ENCODE measurements at regions not wholly inside any gene's neighbourhood (a gene's known extent, or its start where the extent isn't known, plus 50 kb on each side); places are given as distances from the start of the nearest gene placed in this dataset.
"Not testable (repeated sequence)": the region's sequence is repeated elsewhere in the genome, so short reads cannot be mapped to it uniquely, and the experiment has no call there.

DNA sequence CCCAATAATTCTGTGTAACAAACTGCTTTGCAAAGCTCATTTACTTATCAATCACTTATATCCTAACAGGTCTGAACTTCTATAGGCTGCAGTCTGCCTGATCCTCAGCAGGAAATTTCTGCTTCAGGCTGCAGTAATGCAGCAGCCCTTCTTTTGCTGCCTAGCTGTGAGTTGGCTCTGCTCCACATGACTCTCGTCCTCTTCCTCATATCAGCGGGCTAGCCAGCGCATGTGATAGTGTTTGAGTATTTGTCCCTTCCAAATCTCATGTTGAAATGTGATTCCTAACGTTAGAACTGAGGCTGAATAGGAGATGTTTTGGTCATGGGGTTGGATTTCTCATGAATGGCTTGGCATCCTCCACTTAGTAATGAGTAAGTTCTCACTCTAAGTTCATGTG lies 387.8 kb downstream of the SEMA3D start:
- H3K36me3 ChIP-seq = no peaks in the 10 kb centered on the region
- H3K9me3 ChIP-seq = no peaks in the 10 kb centered on the region
- no peak overlapping the region for H3K4me3 ChIP-seq
- H3K27me3 ChIP-seq = no peaks in the 10 kb centered on the region
- DNase-seq = no peak

DNA sequence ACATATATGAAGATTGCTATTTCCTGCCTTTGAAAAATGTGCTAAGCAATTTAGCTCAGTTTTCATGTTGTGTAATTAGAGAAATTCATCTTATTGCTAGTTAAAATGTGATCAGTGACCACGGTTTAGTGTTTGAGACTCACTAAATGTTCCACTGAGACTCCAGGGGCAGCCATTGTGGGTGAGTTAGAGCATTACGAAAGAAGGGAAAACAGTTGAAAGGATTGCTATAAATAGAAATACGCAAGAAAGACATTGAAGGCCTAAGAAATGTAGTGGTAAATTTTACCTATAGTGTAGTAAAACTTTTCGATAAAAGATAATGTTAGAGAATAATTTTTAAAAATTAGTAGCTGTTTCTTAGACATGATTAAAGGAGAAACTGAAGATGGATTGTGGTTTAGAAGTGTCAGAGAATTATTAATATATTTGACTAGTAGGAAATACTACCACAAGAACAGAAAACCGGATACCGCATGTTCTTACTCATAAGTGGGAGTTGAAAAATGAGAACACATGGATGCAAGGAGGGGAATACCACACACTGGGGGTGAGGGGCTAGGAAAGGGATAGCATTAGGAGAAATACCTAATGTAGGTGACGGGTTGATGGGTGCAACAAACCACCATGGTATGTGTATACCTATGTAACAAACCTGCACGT lies 394.5 kb downstream of the SEMA3D start:
- Histone ChIP-seq H3K36me3 (no peaks in the 10 kb centered on the region), H3K9me3 (no peaks in the 10 kb centered on the region), H3K27me3 (no peaks in the 10 kb centered on the region), H3K4me3 (no peak overlapping the region)
- no peak for DNase-seq

DNA sequence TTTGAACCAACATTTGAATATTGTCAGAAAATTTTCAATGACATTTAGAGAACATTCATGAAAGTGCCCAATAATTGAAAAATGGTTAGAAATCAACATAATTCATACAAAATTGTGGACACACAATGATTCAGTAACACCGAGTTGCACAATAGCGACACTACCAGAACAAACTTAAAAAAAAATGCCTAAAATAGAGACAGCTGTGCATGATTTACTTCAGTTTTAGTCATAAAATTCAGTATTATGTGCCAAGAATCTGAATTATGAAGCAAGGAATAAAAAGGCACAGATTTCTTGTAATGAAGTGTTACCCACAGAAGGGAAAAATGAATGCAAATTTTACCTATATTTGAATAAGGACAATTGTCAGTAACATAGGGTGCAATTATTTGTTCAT lies 396.0 kb downstream of the SEMA3D start:
- H3K4me3 ChIP-seq = no peak overlapping the region
- H3K9me3 ChIP-seq = no peaks in the 10 kb centered on the region
- DNase-seq = no peak
- H3K27me3 ChIP-seq = no peaks in the 10 kb centered on the region
- H3K36me3 ChIP-seq = no peaks in the 10 kb centered on the region

DNA sequence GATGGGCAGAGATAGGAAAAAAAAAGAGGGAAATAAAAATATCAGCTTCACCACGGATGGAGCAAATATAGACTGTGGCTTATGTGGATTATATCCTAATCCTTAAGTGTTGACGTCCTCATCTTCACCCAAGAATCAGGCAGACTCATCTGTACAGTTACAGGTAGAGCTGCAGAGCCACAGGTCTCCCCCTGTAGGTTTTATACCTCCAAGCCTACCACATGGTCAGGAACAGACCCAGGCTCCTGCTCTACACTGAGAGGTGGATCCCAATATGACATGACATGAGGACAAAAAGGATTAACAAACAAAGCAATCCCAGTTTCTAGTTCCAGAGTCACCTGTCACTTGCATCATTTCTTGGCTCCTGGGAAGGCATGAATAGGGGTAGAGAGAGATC lies 400.8 kb downstream of the SEMA3D start:
- no peak for DNase-seq
- Histone ChIP-seq H3K4me3 (no peak overlapping the region), H3K36me3 (no peaks in the 10 kb centered on the region), H3K9me3 (no peaks in the 10 kb centered on the region), H3K27me3 (no peaks in the 10 kb centered on the region)

DNA sequence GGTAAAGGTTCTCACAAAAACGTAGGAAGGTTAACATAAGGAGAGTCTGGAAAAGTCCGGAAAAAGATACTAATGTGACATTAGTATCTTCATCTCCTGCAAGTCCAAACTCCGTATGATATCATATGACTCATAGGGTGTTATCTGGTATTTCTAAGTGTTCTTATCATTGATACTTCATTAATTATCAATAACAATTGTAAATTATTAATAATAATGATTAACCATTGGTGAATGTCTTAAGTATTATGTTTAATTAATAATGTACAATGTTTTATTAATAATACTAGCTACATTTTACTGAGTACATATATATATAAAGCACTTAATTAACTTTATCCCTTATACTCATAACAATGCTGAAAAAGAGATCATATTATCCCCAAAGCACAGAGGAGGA lies 402.4 kb downstream of the SEMA3D start:
- Histone ChIP-seq H3K36me3 (no peaks in the 10 kb centered on the region), H3K4me3 (no peak overlapping the region), H3K27me3 (no peaks in the 10 kb centered on the region), H3K9me3 (no peaks in the 10 kb centered on the region)
- DNase-seq = no peak

DNA sequence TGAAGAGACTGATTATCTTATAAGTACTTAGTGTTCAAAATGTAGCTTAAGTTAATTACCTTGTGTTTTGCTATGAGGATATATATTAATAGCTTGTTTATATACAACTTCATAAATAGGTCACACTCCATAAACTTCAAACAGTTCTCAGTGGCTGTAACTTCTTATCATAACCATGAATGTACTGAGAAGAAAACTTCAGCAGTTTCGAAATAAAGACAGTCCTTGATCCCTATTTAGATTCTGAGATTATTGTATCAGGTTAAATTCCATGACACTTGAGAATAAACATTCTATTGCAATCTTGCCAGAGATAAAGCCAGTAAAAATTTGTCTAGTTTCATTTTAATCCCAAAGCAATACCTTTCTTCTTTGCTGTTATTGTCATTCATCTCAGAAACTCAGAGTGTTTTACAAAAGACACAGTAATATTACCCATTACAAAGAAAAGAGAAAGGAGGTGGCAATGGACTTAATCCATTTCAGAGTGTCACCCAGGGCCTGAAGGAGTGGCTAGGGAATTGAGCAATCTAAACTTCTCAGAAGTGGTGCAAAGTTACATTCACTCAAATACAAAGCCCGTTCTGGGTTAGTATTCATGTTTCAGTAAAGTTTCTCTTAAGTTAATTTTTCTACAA lies 403.6 kb downstream of the SEMA3D start:
- Histone ChIP-seq H3K27me3 (no peaks in the 10 kb centered on the region), H3K9me3 (no peaks in the 10 kb centered on the region), H3K36me3 (no peaks in the 10 kb centered on the region), H3K4me3 (0 out of 2 replicates have a peak overlapping the region, but pooled peaks have one; percentile 11)
- DNase-seq = no peak

DNA sequence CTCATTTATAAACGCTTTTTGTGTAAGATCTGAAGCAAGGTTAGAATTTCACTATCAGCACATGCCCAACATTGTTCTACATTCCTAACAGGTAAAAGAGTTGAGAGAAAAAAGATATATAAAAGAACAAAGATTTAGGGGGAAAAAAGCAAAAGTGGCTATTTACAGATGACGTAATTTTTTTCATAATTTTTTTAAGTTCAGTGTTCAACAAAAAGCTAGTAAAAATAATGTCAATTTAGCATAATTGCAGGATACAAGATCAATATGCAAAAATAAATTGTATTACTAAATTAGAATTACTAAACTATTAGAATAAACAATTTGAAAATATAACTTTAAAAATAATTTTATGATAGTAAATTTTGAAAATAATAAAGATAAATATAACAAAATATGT lies 405.0 kb downstream of the SEMA3D start:
- no peaks in the 10 kb centered on the region for H3K27me3 ChIP-seq
- H3K36me3 ChIP-seq = no peaks in the 10 kb centered on the region
- H3K9me3 ChIP-seq = no peaks in the 10 kb centered on the region
- H3K4me3 ChIP-seq = no peak overlapping the region
- no peak for DNase-seq

DNA sequence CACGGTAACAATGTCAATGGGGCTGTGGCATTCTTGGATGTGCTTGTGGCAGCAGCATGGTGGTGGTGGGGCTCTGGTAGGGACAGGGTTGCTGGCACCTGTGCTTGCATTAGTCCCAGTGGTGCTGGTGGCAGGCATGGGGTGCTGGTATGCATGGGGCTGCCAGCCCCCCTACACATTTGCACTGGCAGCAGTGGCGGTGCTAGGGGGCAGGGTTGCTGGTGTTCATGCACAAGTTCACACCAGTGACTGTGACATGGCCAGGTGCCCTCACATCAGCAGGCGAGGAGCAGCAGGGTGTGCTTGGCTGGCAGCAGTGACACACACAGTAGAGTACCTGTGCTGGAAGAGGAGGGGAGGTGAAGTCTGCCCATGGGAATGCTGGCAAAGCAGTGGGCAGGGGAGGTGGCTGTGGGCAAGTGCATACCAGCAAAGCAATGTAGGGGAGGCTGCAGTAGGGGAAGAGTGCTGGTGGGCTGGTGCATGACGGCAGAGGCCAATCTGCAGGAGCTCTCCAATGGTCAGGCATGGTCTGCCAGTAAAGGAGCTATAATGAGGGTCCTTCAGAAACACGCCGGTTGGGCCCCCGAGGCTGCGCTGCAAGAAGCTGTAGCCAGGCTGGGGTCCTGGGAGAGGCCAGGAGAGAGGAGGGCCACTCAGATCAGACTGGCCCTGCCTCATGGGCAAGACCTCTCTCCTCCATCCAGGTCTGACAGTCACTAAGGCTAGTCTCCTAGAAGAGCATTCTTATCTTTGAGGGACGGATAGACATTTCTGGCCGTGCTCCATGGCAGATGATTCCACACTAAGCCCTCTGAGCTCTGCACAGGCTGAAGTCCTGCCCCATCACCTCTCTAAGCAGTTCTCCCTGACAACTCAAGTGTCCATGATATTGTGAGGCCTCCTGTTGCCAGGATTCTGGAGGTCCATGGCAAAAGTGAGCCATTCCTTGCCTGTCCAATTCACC lies 406.4 kb downstream of the SEMA3D start:
- H3K27me3 ChIP-seq = no peaks in the 10 kb centered on the region
- DNase-seq = no peak
- no peaks in the 10 kb centered on the region for H3K36me3 ChIP-seq
- H3K4me3 ChIP-seq = no peak overlapping the region
- H3K9me3 ChIP-seq = no peaks in the 10 kb centered on the region

DNA sequence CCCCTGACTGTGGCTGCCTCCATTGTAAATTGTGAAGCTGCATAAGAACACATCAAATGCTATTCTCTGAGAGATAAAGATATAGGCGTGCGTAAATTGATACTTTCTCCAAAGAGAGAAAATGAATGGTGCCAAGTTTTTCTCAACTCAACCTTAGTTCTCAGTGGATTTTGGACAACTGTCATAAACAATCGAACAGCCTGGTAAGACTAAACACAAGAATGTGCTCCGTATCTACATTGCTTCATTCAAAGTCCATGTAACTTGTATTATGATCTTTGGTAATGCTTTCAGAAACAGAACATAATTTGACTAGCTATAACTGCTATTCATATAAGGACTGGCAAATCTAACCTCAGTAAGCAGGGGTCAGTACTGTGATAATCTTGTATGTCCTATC lies 429.1 kb downstream of the SEMA3D start:
- no peak for DNase-seq
- Histone ChIP-seq H3K27me3 (no peaks in the 10 kb centered on the region), H3K36me3 (no peaks in the 10 kb centered on the region)

DNA sequence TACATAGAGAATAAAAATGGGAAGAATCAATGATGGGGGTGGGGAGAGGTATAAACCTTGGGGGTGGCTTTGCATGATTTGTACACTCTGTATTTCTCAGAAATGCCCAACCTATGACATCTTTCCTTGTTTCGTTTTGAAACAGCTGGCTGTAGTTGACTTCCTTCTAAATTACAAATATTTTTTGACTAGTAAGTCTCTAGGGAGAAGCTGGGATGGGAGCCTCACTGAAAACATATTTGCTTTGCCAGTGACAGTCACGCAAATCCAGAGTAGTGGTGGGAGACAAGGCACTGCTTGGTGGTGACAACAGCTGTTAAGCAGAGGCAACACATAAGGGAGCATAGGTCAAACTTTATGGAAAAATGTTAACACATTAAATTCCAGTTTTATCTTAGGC lies 440.5 kb downstream of the SEMA3D start:
- Histone ChIP-seq H3K36me3 (no peaks in the 10 kb centered on the region), H3K4me3 (no peak overlapping the region), H3K27me3 (no peaks in the 10 kb centered on the region), H3K9me3 (no peaks in the 10 kb centered on the region)
- no peak for DNase-seq

More for the DNA sequence above, 429.1 kb downstream of the SEMA3D start:
- H3K4me3 ChIP-seq = no peak overlapping the region
- peaks cover 3% of the 10 kb centered on the region; the same call in 1 of the 2 replicates for H3K9me3 ChIP-seq

DNA sequence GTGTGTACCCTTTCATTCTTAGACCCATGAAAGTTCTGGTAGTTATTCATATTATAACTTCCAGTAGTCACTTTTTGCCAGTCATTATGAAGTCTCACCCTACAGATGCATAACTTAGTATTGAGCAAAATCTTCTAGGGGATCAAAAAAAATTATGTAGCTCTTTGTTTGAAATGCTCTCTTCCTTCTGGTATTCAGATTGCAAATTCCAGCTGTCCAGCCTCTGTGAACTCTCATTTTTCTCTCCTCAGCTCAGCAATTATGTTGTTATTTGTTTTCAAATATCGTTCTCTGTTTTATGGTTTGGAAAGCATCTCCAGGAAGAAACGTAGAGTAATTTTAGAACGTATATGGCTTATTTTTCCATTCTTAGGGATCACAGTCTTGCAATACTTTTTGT lies 442.5 kb downstream of the SEMA3D start:
- DNase-seq = no peak
- no peaks in the 10 kb centered on the region for H3K27me3 ChIP-seq
- no peaks in the 10 kb centered on the region for H3K9me3 ChIP-seq
- no peaks in the 10 kb centered on the region for H3K36me3 ChIP-seq
- no peak overlapping the region for H3K4me3 ChIP-seq

DNA sequence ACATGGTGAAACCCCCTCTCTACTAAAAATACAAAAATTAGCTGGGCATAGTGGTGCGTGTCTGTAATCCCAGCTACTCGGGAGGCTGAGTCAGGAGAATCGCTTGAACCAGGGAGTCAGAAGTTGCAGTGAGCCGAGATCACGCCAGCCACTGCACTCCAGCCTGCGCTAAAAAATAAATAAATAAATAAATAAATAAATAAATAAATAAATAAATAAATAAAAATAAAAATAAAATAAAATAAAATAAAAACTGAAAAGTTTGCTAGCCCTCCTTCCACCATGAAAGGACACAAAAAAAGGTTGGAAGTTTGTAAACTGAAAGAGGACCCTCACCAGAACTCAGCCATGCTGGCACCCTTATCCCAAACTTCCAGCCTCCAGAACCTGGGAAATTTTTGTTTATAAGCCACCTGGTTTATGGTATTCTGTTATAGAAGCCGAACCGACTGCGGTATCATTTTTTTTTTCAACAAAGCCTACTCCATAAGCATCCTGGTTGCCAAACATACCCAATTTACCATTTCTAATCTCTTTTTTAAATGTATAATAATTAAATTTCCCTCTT lies 448.2 kb downstream of the SEMA3D start:
- no peaks in the 10 kb centered on the region for H3K27me3 ChIP-seq
- DNase-seq = no peak
- H3K36me3 ChIP-seq = no peaks in the 10 kb centered on the region
- no peak overlapping the region for H3K4me3 ChIP-seq
- no peaks in the 10 kb centered on the region for H3K9me3 ChIP-seq

DNA sequence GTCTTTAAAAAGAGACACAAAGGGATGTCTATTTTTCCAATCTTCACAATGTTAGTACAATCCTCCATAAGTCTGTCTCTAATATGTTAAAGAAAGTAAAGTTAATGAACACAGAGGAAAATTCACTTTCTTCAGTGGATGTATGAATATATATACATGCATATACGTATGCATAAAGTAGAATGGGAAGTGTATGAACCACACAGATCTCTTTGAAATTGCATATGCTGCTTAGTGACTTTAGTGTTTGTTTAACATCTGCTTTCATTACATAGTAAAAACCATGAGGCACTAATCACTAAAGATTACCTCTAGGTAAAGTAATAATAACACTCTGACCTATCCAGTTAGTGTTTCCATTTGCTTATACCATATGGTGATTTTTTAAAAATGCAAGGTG lies 451.2 kb downstream of the SEMA3D start:
- H3K27me3 ChIP-seq = no peaks in the 10 kb centered on the region
- no peak overlapping the region for H3K4me3 ChIP-seq
- DNase-seq = no peak
- peaks cover 1% of the 10 kb centered on the region; the same call in 1 of the 2 replicates for H3K9me3 ChIP-seq
- H3K36me3 ChIP-seq = no peaks in the 10 kb centered on the region

DNA sequence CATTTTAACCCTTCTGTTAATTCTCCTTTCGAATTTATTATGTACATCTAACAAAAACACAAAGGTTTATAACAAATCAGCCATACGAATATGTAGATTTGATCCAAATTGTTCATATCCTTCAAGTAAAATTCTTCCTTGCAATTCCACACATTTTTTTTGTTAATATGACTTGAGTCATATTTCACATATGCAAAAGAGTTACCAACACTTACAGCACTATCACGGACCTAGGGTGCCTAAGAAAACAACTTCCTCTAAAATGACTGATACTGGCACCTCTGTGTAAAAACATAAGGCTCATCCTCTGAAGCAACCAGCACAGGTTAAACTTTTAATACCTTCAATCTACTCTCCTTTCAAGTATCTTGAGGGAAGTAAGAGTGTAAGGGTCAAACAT lies 451.8 kb downstream of the SEMA3D start:
- no peak for DNase-seq
- Histone ChIP-seq H3K9me3 (peaks cover 1% of the 10 kb centered on the region; the same call in 1 of the 2 replicates), H3K27me3 (no peaks in the 10 kb centered on the region), H3K4me3 (no peak overlapping the region), H3K36me3 (no peaks in the 10 kb centered on the region)

DNA sequence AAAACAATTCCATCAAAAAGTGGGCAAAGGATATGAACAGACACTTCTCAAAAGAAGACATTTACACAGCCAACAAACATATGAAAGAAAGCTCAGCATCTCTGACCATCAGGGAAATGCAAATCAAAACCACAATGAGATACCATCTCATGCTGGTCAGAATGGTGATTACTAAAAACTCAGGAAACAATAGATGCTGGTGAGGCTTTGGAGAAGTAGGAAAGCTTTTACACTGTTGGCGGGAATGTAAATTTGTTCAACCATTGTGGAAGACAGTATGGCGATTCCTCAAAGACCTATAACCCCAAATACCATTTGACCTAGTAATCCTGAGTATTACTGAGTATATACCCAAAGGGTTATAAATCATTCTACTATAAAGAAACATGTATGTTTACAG lies 452.9 kb downstream of the SEMA3D start:
- not testable (repeated sequence) for DNase-seq

DNA sequence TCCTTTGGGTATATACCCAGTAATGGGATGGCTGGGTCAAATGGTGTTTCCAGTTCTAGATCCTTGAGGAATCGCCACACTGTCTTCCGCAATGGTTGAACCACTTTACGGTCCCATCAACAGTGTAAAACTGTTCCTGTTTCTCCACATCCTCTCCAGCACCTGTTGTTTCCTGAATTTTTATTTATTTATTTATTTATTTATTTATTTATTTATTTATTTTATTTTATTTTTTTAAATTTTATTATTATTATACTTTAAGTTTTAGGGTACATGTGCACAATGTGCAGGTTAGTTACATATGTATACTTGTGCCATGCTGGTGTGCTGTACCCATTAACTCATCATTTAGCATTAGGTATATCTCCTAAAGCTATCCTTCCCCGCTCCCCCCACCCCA lies 456.0 kb downstream of the SEMA3D start:
- not testable (repeated sequence) for H3K4me3 ChIP-seq, DNase-seq, H3K27me3 ChIP-seq, H3K36me3 ChIP-seq, H3K9me3 ChIP-seq

More for the DNA sequence above, 452.9 kb downstream of the SEMA3D start:
- not testable (repeated sequence) for H3K36me3 ChIP-seq, H3K4me3 ChIP-seq, H3K9me3 ChIP-seq, H3K27me3 ChIP-seq

DNA sequence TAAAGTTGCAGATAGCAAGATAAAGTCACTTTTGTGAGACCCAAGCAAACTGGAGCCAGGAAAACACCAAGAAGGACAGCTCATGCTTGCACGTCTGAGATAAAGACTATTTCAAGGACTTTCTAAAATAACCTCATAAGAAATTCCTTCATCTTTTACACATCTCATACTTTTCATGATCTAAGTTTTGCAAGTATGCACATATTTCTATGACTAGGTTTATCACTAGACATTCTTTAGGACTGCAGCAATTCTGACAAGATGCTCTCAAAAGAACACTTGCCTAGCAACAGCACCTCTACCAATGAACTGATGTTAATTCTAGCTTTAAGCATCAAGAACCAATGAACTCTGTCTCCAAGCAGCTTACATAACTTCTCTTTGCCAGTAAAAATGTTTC lies 457.6 kb downstream of the SEMA3D start:
- DNase-seq = no peak
- H3K27me3 ChIP-seq = no peaks in the 10 kb centered on the region
- H3K36me3 ChIP-seq = no peaks in the 10 kb centered on the region
- H3K9me3 ChIP-seq = peaks cover 1% of the 10 kb centered on the region; the same call in 1 of the 2 replicates
- no peak overlapping the region for H3K4me3 ChIP-seq
